ENCODE measurements at regions not wholly inside any gene's neighbourhood (a gene's known extent, or its start where the extent isn't known, plus 50 kb on each side); places are given as distances from the start of the nearest gene placed in this dataset.

- TF ChIP-seq POLR2A (IDR thresholded peaks at IDR 0.05) (no peak), CTCF (IDR thresholded peaks at IDR 0.05) (no peak), EP300 (IDR thresholded peaks at IDR 0.05; ENCODE audit: low read depth) (no peak)
Measured at GRCh38 chr9:106107716-106108115, 413.4 kb downstream of the TMEM38B start.
